Transverse colon (tissue), 4 donors: ENCODE measurements at regions not wholly inside any gene's neighbourhood (a gene's known extent, or its start where the extent isn't known, plus 50 kb on each side); places are given as distances from the start of the nearest gene placed in this dataset.
"Not testable (repeated sequence)": the region's sequence is repeated elsewhere in the genome, so short reads cannot be mapped to it uniquely, and the experiment has no call there.

Experiments
- DNase-seq: peaks from one replicate; pipeline ENCODE4 v3.0.0-alpha.2; 2019
- H3K27ac ChIP-seq, 4 donors: fragments of 200-600 bp; sonication (generic); 2 replicates each; pipeline ENCODE4 v1.5.1; 2016 to 2018; ENCODE audit warnings: inconsistent platforms in 4 of 4
- H3K27me3 ChIP-seq: fragments of 200-600 bp; sonication (generic); 2 replicates; pipeline ENCODE4 v1.5.1; 2017; ENCODE audit warnings: inconsistent platforms
- H3K36me3 ChIP-seq, 4 donors: fragments of 200-600 bp; sonication (generic); 2 replicates each; pipeline ENCODE4 v1.5.1; 2017 to 2019; ENCODE audit warnings: inconsistent platforms in 4 of 4
- H3K4me1 ChIP-seq, 4 donors: fragments of 200-600 bp; sonication (generic); 2 replicates each; pipeline ENCODE4 v1.5.1; 2017 to 2020; ENCODE audit warnings: inconsistent platforms in 4 of 4
- H3K4me3 ChIP-seq, 4 donors: fragments of 200-600 bp; sonication (generic); 1 replicate in 1 of 4; 2 replicates in 3 of 4; pipeline versions ENCODE4 v1.5.1 to v1.6.1; 2017 to 2019; ENCODE audit warnings: inconsistent platforms in 4 of 4
- H3K9me3 ChIP-seq, 2 donors: fragments of 200-600 bp; sonication (generic); 2 replicates each; pipeline ENCODE4 v1.5.1; 2017 to 2019; ENCODE audit warnings: inconsistent platforms in 2 of 2
- EP300 ChIP-seq: sonication (generic); formaldehyde crosslinking; IDR thresholded peaks from one replicate; pipeline ENCODE4 v1.6.1; 2017; ENCODE audit warnings: antibody characterized with exemption, low read depth
- POLR2A ChIP-seq: fragments of 450-650 bp; IDR thresholded peaks from one replicate; pipeline ENCODE4 v1.6.1; 2016; ENCODE audit warnings: antibody characterized with exemption, mild to moderate bottlenecking, moderate library complexity
- POLR2AphosphoS5 ChIP-seq, 3 donors: sonication (generic); formaldehyde crosslinking; IDR thresholded peaks; one replicate each; pipeline ENCODE4 v1.6.1; 2016; ENCODE audit warnings: antibody characterized with exemption in 3 of 3
- WGBS, 2 donors: methylation state at CpG; one replicate each; pipeline ENCODE4 v1.1.5; 2018; ENCODE audit warnings: low coverage in 1 of 2; 5-methylcytosine and 5-hydroxymethylcytosine counted together
- in situ Hi-C, 4 donors: fragments of 200-750 bp; cut with MboI; loops; one replicate each; pipeline versions ENCODE4 v1.15.0 to v1.15.1; 2017; ENCODE audit warnings: low sequenced_read_pairs in 3 of 4, low pct_ligation_motif_present in 1 of 4, low pct_unique_long_range_greater_than_20kb in 1 of 4
- intact Hi-C: fragments of 100-400 bp; cut with DNase I; formaldehyde crosslinking; loops from one replicate; pipeline ENCODE4 v1.15.1; 2023; ENCODE audit warnings: low total_unique reads
- TF ChIP-seq, protein P1 (sequence below), 5 experiments: fragments of 200-600 bp in 3 of 5; fragments of 450-650 bp in 2 of 5; sonication (generic) in 3 of 5; IDR thresholded peaks; 1 replicate in 2 of 5; 2 replicates in 3 of 5; pipeline ENCODE4 v1.5.1; 2016 to 2017; ENCODE audit warnings: antibody characterized with exemption in 5 of 5, inconsistent platforms in 3 of 5, mild to moderate bottlenecking in 2 of 5, moderate library complexity in 1 of 5

DNA sequence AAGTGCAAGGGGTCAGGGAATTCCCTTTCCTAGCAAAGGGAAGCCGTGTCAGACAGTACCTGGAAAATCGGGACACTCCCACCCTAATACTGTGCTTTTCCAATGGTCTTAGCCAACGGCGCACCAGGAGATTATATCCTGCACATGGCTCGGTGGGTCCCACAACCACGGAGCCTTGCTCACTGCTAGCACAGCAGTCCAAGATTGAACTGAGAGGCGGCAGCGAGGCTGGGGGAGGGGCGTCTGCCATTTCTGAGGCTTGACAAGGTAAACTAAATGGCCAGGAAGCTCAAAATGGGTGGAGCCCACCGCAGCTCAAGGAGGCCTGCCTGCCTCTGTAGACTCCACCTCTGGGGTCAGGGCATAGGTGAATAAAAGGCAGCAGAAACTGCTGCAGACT lies 76.5 kb upstream of the LINC00632 start:
- not testable (repeated sequence) for DNase-seq
- WGBS, 2 donors: 78% methylated on average over 10 of the region's 10 CpGs; no CpG with 5 or more reads in 1 of the 2 donors

DNA sequence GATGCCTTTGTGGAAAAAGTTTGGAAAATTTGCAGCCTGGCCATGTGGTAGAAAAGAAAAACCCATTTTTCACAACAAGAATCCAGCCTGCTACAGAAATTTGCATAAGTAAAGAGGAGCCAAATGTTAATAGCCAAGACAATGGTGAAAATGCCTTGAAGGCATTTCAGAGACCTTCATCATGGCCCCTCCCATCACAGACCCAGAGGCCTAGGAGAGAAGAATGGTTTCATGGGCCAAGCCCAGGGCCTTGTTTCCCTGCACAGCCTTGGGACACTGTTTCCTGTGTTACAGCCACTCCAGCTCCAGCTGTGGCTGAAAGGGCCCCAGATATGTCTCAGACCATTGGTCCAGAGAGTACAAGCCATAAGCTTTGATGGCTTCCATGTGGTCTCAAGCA lies 101.4 kb upstream of the LINC00632 start:
- Histone ChIP-seq H3K4me1 (no peaks in the 10 kb centered on the region), H3K36me3 (no peaks in the 10 kb centered on the region), H3K4me3 (no peak overlapping the region), H3K27ac (no peak overlapping the region), H3K27me3 (no peaks in the 10 kb centered on the region), H3K9me3 (no peaks in the 10 kb centered on the region)
- TF ChIP-seq, protein P1, sequence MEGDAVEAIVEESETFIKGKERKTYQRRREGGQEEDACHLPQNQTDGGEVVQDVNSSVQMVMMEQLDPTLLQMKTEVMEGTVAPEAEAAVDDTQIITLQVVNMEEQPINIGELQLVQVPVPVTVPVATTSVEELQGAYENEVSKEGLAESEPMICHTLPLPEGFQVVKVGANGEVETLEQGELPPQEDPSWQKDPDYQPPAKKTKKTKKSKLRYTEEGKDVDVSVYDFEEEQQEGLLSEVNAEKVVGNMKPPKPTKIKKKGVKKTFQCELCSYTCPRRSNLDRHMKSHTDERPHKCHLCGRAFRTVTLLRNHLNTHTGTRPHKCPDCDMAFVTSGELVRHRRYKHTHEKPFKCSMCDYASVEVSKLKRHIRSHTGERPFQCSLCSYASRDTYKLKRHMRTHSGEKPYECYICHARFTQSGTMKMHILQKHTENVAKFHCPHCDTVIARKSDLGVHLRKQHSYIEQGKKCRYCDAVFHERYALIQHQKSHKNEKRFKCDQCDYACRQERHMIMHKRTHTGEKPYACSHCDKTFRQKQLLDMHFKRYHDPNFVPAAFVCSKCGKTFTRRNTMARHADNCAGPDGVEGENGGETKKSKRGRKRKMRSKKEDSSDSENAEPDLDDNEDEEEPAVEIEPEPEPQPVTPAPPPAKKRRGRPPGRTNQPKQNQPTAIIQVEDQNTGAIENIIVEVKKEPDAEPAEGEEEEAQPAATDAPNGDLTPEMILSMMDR (IDR thresholded peaks at IDR 0.05): no peak
- no peak for TF ChIP-seq POLR2A
- no peak for TF ChIP-seq POLR2AphosphoS5 (IDR thresholded peaks at IDR 0.05)
- no peak for TF ChIP-seq EP300
- in situ Hi-C loops (no loop called here), intact Hi-C loops (no loop called here)
- no peak for DNase-seq

More for the DNA sequence above, 76.5 kb upstream of the LINC00632 start:
- in situ Hi-C loops, H3K27me3 ChIP-seq, H3K27ac ChIP-seq, H3K9me3 ChIP-seq, H3K4me1 ChIP-seq, intact Hi-C loops, H3K4me3 ChIP-seq, H3K36me3 ChIP-seq: not testable (repeated sequence)

DNA sequence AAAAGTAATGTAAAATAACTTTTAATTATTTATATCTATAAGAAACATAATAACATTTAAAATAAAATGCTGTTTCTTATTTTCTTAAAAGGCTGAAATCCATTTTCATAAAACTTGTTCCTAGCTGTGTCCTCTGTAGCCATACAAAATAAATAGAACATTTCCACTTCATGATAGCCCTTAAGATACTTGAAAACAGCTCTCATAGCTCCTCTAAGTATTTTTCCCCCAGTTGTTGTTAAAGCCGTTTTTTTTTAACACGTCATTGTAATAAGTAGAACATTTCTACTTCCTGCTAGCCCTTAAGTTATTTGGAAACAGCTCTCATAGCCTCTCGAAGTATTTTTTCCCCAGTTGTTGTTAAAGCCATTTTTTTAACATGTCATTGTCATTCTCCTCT lies 97.3 kb upstream of the SOX3 start:
- intact Hi-C loops (no loop called here), in situ Hi-C loops (no loop called here)
- WGBS, 2 donors: 56 to 86% methylated on average over 2 to 3 of the region's 3 CpGs
- no peaks in the 10 kb centered on the region for H3K27me3 ChIP-seq
- H3K4me1 ChIP-seq: no peaks in the 10 kb centered on the region
- H3K27ac ChIP-seq: no peak overlapping the region
- no peaks in the 10 kb centered on the region for H3K36me3 ChIP-seq
- H3K9me3 ChIP-seq: no peaks in the 10 kb centered on the region
- no peak overlapping the region for H3K4me3 ChIP-seq
- DNase-seq: no peak
- TF ChIP-seq EP300: no peak

DNA sequence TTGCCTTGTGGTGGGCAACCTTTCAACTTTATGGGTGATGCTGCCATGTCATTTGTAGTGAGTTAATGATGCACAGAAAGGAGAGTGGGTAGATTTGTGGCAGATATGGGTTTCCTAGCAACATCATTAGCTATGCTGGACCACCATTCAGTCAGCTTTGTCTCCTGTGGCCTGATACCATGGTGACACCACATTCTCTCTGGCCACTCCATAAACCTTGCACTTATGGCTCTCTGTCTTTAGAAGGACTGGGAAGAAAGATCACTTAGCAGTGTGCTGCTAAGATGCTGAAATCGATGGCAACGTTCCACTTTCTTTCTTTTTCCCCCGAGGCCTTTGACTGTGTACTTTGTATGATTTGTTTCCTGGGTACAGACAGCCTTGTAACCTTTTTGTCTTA lies 95.0 kb upstream of the SOX3 start:
- Histone ChIP-seq H3K27me3 (no peaks in the 10 kb centered on the region), H3K9me3 (no peaks in the 10 kb centered on the region), H3K36me3 (no peaks in the 10 kb centered on the region), H3K4me3 (no peak overlapping the region), H3K4me1 (no peaks in the 10 kb centered on the region), H3K27ac (no peak overlapping the region)
- no peak for TF ChIP-seq POLR2AphosphoS5 (IDR thresholded peaks at IDR 0.05)
- in situ Hi-C loops (no loop called here), intact Hi-C loops (no loop called here)
- 73% methylated on average over 3 of the region's 3 CpGs; no CpG with 5 or more reads in 1 of the 2 donors for WGBS, 2 donors
- DNase-seq: no peak

DNA sequence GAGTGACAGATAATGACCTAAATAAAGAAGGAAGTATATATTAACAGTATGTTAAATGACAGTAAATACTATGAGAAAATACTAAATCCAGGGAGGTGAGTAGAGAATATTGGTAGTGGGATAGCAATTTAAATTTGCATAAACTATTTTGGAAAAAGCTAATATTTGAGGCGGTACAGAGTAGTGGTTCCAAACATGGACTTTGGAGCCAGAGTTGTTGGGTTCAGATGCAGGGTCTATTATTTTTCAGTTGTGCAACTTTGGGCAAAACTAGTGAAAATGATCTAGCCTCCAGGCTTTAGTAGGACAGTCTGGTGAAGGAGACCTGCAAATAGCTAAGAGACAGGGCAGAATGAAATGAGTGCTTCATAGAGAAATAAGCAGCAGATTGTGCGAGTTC lies 84.8 kb upstream of the SOX3 start:
- no peaks in the 10 kb centered on the region for H3K27me3 ChIP-seq
- 76 to 100% methylated on average over 1 to 2 of the region's 2 CpGs for WGBS, 2 donors
- intact Hi-C loops: no loop called here
- no peaks in the 10 kb centered on the region for H3K36me3 ChIP-seq
- TF ChIP-seq POLR2A (no peak), EP300 (no peak), POLR2AphosphoS5 (IDR thresholded peaks at IDR 0.05) (no peak)
- TF ChIP-seq, protein P1 (IDR thresholded peaks at IDR 0.05): no peak
- H3K4me3 ChIP-seq: no peak overlapping the region
- H3K9me3 ChIP-seq: no peaks in the 10 kb centered on the region
- no peak for DNase-seq
- H3K4me1 ChIP-seq: no peaks in the 10 kb centered on the region
- in situ Hi-C loops: no loop called here
- no peak overlapping the region for H3K27ac ChIP-seq

DNA sequence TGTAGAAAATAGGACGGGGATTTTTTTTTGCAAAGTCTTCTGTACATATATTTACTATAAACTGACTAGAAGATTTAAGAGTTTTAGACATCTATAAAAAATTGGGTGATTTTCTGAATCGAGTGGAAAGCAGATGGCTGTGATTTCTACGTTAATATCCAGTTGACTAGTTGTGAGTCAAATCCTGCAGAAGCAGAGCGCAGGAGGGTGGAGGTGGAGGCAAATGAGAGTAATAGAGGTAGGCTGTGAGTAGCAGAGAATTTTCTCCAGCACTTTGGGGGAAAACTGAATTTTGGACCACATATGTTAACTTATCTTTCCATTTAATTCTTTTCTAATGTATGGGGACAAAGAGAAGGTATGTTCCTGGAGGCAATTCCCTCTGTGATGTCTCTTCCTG lies 82.1 kb upstream of the SOX3 start:
- DNase-seq: no peak
- 78 to 84% methylated on average over 4 of the region's 4 CpGs for WGBS, 2 donors
- Histone ChIP-seq H3K4me3 (no peak overlapping the region), H3K27ac (no peak overlapping the region), H3K9me3 (no peaks in the 10 kb centered on the region), H3K36me3 (no peaks in the 10 kb centered on the region), H3K27me3 (no peaks in the 10 kb centered on the region), H3K4me1 (no peaks in the 10 kb centered on the region)
- TF ChIP-seq EP300 (no peak), POLR2AphosphoS5 (IDR thresholded peaks at IDR 0.05) (no peak), POLR2A (no peak)
- TF ChIP-seq, protein P1 (IDR thresholded peaks at IDR 0.05): no peak
- in situ Hi-C loops: no loop called here
- intact Hi-C loops: no loop called here
